HCT116 (cell line): ENCODE measurements at regions not wholly inside any gene's neighbourhood (a gene's known extent, or its start where the extent isn't known, plus 50 kb on each side); places are given as distances from the start of the nearest gene placed in this dataset.

ENCODE experiments used
- ATAC-seq: fragments of 200-7000 bp; cut with Tn5 transposase; 2 replicates; pipeline ENCODE4 v1.9.1; 2020; ENCODE audit warnings: mild to moderate bottlenecking, moderate library complexity
- BruUV-seq: library from RNA; stranded (reverse); fragments of 400-500 nt; replicated peaks from 2 replicates; lab custom pipeline; 2021; lab: Mats Ljungman, UMichigan
- CTCF ChIA-PET: fragments of 300-600 bp; sonication (Branson Sonifier 250); formaldehyde crosslinking; loops from one replicate; lab custom pipeline; 2021; ENCODE audit warnings: antibody characterized with exemption; lab: Charles Lee
- POLR2A ChIA-PET: fragments of 300-600, 350-600 bp; sonication (Branson Sonifier 250); formaldehyde crosslinking; loops from one replicate; lab custom pipeline; 2021; ENCODE audit warnings: antibody characterized with exemption; lab: Charles Lee
- RAD21 ChIA-PET, 2 experiments: fragments of 300-600 bp; sonication (Branson Sonifier 250); formaldehyde crosslinking; loops; one replicate each; lab custom pipeline; 2023; ENCODE audit warnings: low total read pairs in 2 of 2; ENCODE audit not compliant: uncharacterized antibody in 2 of 2, unreplicated experiment in 2 of 2, low non-redundant PET in 1 of 2; lab: Charles Lee
- DNase-seq: peaks from one replicate; pipeline ENCODE4 v3.0.0-alpha.2; 2010; ENCODE audit warnings: low read depth, low spot score
- H2AFZ ChIP-seq: fragments of 200-600 bp; shearing (Covaris generic), sonication (generic); 2 replicates; pipeline ENCODE4 v1.6.1; 2017; ENCODE audit warnings: low read depth, mixed run types, mixed read lengths, antibody characterized with exemption, low read length; ENCODE audit not compliant: poor library complexity, severe bottlenecking
- H3K27ac ChIP-seq: 2 replicates; pipeline ENCODE4 v1.5.1; 2012; ENCODE audit warnings: low read depth, low read length
- H3K27me3 ChIP-seq: fragments of 200-600 bp; sonication (generic); 2 replicates; pipeline ENCODE4 v1.6.1; 2016; ENCODE audit warnings: mixed run types, low read length, mixed read lengths; ENCODE audit not compliant: insufficient read depth
- H3K36me3 ChIP-seq, 2 experiments: fragments of 200-500 bp in 1 of 2; fragments of 200-600 bp in 1 of 2; sonication (Bioruptor generic) in 1 of 2; sonication (generic) in 1 of 2; 2 replicates each; pipeline versions ENCODE4 v1.5.1 to v1.6.1; 2014 to 2016; ENCODE audit warnings: low read length in 2 of 2, inconsistent platforms in 1 of 2, mixed read lengths in 1 of 2, mixed run types in 1 of 2; ENCODE audit not compliant: insufficient read depth in 2 of 2, control insufficient read depth in 1 of 2
- H3K4me1 ChIP-seq, 2 experiments: fragments of 200-600 bp in 1 of 2; sonication (generic) in 1 of 2; 2 replicates each; pipeline versions ENCODE4 v1.5.1 to v1.6.1; 2012 to 2017; ENCODE audit warnings: low read length in 2 of 2, inconsistent platforms in 1 of 2, mild to moderate bottlenecking in 1 of 2, mixed read lengths in 1 of 2, mixed run types in 1 of 2, moderate library complexity in 1 of 2; ENCODE audit not compliant: insufficient read depth in 2 of 2, control insufficient read depth in 1 of 2
- H3K4me2 ChIP-seq: fragments of 200-600 bp; sonication (generic); 2 replicates; pipeline ENCODE4 v1.6.1; 2017; ENCODE audit warnings: mixed run types, low read length, mixed read lengths
- H3K4me3 ChIP-seq, 2 experiments: fragments of 200-600 bp in 1 of 2; sonication (generic) in 1 of 2; replicated peaks in 1 of 2; 2 replicates each; pipeline ENCODE4 v1.5.1; 2011 to 2016; ENCODE audit warnings: low read length in 2 of 2, control low read depth in 1 of 2, low read depth in 1 of 2, mild to moderate bottlenecking in 1 of 2, mixed read lengths in 1 of 2, mixed run types in 1 of 2
- H3K79me2 ChIP-seq: fragments of 200-600 bp; sonication (generic); 2 replicates; pipeline ENCODE4 v1.6.1; 2017; ENCODE audit warnings: mild to moderate bottlenecking, mixed run types, low read length, moderate library complexity, mixed read lengths; ENCODE audit not compliant: insufficient read depth
- H3K9ac ChIP-seq: fragments of 200-600 bp; sonication (generic); 2 replicates; pipeline ENCODE4 v1.6.1; 2016; ENCODE audit warnings: low read length, mixed read lengths
- H3K9me2 ChIP-seq: fragments of 200-600 bp; sonication (generic), shearing (Covaris generic); 2 replicates; pipeline ENCODE4 v1.6.1; 2017; ENCODE audit warnings: mixed run types, mild to moderate bottlenecking, moderate library complexity; ENCODE audit not compliant: insufficient read depth
- H3K9me3 ChIP-seq, 2 experiments: fragments of 200-500 bp in 1 of 2; fragments of 200-600 bp in 1 of 2; sonication (Bioruptor generic) in 1 of 2; sonication (generic) in 1 of 2; 2 replicates each; pipeline ENCODE4 v1.6.1; 2014 to 2017; ENCODE audit warnings: low read length in 2 of 2, mixed read lengths in 2 of 2, inconsistent platforms in 1 of 2, low read depth in 1 of 2, mild to moderate bottlenecking in 1 of 2, mixed run types in 1 of 2, moderate library complexity in 1 of 2; ENCODE audit not compliant: control insufficient read depth in 1 of 2, insufficient read depth in 1 of 2
- H4K20me1 ChIP-seq: fragments of 200-600 bp; sonication (generic), shearing (Covaris generic); 2 replicates; pipeline ENCODE4 v1.6.1; 2017; ENCODE audit warnings: mixed run types, mild to moderate bottlenecking, moderate library complexity; ENCODE audit not compliant: insufficient read depth
- CBX3 ChIP-seq: IDR thresholded peaks from 2 replicates; pipeline ENCODE4 v1.6.1; 2012; ENCODE audit warnings: low read depth
- EZH2 ChIP-seq: fragments of 200-600 bp; sonication (generic); IDR thresholded peaks from 2 replicates; pipeline ENCODE4 v1.6.1; 2017; ENCODE audit warnings: antibody characterized with exemption, mixed run types
- FOSL1 ChIP-seq: IDR thresholded peaks from 2 replicates; pipeline ENCODE4 v1.6.1; 2012; ENCODE audit warnings: low read depth
- JUND ChIP-seq: IDR thresholded peaks from 2 replicates; pipeline ENCODE4 v1.6.1; 2012
- POLR2A ChIP-seq: IDR thresholded peaks from 2 replicates; pipeline ENCODE4 v1.7.0; 2011; ENCODE audit warnings: borderline replicate concordance; ENCODE audit not compliant: insufficient read depth, insufficient read length; ENCODE audit errors: extremely low read depth
- RAD21 ChIP-seq: IDR thresholded peaks from 2 replicates; pipeline ENCODE4 v1.6.1; 2012; ENCODE audit warnings: low read depth, mild to moderate bottlenecking
- SP1 ChIP-seq: IDR thresholded peaks from 2 replicates; pipeline ENCODE4 v1.6.1; 2012; ENCODE audit warnings: low read depth
- SRF ChIP-seq: IDR thresholded peaks from 2 replicates; pipeline ENCODE4 v1.6.1; 2012; ENCODE audit warnings: low read depth
- ZNF274 ChIP-seq: fragments of 200-500 bp; sonication (Bioruptor generic); IDR thresholded peaks from 2 replicates; pipeline ENCODE4 v1.6.1; 2014; ENCODE audit warnings: mild to moderate bottlenecking, low read depth, low read length, inconsistent platforms
- intact Hi-C: fragments of 100-400 bp; cut with micrococcal nuclease; formaldehyde crosslinking; loops from 2 replicates; pipeline ENCODE4 v1.10.0; 2022
- TF ChIP-seq, protein P1 (sequence below): IDR thresholded peaks from 2 replicates; pipeline ENCODE4 v1.6.1; 2012; ENCODE audit warnings: low read depth
- TF ChIP-seq, protein P2 (sequence below), 3 experiments: fragments of 200-600 bp in 1 of 3; sonication (generic) in 1 of 3; IDR thresholded peaks in 2 of 3; conservative IDR thresholded peaks in 1 of 3; 2 replicates each; pipeline ENCODE4 v1.5.1; 2012 to 2017; ENCODE audit warnings: low read depth in 2 of 3, low read length in 2 of 3, antibody characterized with exemption in 1 of 3, borderline replicate concordance in 1 of 3, control low read depth in 1 of 3, mild to moderate bottlenecking in 1 of 3, mixed read lengths in 1 of 3, mixed run types in 1 of 3, moderate library complexity in 1 of 3; ENCODE audit not compliant: insufficient read depth in 1 of 3
- TF ChIP-seq, protein P3 (sequence below): IDR thresholded peaks from 2 replicates; pipeline ENCODE4 v1.6.1; 2012
- TF ChIP-seq, protein P4 (sequence below): IDR thresholded peaks from 2 replicates; pipeline ENCODE4 v1.6.1; 2011; ENCODE audit warnings: mild to moderate bottlenecking, low read length, moderate library complexity; ENCODE audit not compliant: insufficient replicate concordance; ENCODE audit errors: extremely low read depth

DNA sequence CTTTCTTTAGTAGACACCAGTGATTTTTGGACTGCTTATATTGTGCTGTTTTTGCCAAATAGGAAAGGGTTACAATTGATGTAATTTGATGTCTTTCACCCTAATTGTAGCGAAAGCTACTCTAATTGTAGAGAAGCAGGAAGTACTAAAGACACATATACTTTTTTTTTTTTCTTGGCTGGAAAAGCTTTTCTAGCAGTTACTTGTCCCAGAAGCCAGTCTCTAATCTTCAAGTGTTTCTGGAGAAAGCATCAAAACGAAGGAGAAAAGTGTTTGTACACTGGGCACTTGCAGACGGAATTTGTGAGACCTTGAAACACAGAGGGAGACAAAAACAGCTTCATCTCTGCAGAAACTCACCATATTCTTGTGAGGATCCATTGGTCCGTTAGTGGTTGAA is 616.5 kb upstream of the LCORL start (continued):
- TF ChIP-seq, protein P1, sequence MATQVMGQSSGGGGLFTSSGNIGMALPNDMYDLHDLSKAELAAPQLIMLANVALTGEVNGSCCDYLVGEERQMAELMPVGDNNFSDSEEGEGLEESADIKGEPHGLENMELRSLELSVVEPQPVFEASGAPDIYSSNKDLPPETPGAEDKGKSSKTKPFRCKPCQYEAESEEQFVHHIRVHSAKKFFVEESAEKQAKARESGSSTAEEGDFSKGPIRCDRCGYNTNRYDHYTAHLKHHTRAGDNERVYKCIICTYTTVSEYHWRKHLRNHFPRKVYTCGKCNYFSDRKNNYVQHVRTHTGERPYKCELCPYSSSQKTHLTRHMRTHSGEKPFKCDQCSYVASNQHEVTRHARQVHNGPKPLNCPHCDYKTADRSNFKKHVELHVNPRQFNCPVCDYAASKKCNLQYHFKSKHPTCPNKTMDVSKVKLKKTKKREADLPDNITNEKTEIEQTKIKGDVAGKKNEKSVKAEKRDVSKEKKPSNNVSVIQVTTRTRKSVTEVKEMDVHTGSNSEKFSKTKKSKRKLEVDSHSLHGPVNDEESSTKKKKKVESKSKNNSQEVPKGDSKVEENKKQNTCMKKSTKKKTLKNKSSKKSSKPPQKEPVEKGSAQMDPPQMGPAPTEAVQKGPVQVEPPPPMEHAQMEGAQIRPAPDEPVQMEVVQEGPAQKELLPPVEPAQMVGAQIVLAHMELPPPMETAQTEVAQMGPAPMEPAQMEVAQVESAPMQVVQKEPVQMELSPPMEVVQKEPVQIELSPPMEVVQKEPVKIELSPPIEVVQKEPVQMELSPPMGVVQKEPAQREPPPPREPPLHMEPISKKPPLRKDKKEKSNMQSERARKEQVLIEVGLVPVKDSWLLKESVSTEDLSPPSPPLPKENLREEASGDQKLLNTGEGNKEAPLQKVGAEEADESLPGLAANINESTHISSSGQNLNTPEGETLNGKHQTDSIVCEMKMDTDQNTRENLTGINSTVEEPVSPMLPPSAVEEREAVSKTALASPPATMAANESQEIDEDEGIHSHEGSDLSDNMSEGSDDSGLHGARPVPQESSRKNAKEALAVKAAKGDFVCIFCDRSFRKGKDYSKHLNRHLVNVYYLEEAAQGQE = no peak
- no peak for TF ChIP-seq SRF

DNA sequence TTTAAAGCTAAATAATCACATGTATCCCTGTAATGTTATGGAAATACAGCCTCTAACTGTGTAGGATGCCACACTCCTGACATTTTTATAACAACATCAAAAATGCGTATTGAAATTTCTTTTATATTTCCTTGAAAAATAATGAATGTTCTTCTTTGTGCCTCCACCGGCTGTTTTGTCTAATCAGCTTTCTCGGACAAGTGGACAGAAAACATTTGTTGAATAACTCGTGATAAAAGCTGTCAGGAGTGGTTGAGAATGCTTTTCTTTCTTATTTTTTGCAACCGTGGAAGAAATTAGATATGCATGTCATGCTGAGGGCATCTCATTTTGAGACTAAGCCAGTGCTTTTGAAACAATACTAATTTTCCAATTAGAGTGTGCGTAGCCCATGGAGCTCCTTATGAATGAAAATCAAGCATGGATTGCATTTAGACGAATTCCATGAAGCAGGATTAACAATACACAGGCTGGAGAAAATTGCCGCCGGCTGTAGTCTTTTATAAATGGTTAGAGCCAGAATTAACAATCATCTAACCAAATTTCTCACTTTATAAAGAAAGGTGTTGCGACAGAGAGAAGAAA is 614.5 kb upstream of the LCORL start:
- POLR2A ChIA-PET = no interaction called here

More for the DNA sequence above, 614.5 kb upstream of the LCORL start:
- TF ChIP-seq SP1 (no peak), ZNF274 (no peak), POLR2A (no peak), EZH2 (no peak), JUND (no peak), FOSL1 (no peak), CBX3 (no peak), RAD21 (no peak)
- TF ChIP-seq, protein P1 = no peak
- TF ChIP-seq, protein P2, sequence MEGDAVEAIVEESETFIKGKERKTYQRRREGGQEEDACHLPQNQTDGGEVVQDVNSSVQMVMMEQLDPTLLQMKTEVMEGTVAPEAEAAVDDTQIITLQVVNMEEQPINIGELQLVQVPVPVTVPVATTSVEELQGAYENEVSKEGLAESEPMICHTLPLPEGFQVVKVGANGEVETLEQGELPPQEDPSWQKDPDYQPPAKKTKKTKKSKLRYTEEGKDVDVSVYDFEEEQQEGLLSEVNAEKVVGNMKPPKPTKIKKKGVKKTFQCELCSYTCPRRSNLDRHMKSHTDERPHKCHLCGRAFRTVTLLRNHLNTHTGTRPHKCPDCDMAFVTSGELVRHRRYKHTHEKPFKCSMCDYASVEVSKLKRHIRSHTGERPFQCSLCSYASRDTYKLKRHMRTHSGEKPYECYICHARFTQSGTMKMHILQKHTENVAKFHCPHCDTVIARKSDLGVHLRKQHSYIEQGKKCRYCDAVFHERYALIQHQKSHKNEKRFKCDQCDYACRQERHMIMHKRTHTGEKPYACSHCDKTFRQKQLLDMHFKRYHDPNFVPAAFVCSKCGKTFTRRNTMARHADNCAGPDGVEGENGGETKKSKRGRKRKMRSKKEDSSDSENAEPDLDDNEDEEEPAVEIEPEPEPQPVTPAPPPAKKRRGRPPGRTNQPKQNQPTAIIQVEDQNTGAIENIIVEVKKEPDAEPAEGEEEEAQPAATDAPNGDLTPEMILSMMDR (IDR thresholded peaks at IDR 0.05 in 2 of 3, conservative IDR thresholded peaks at IDR 0.05 in 1 of 3; ENCODE audit: borderline replicate concordance in 1 of 3, insufficient read depth in 1 of 3, low read depth in 2 of 3, low read length in 2 of 3) = no peak
- TF ChIP-seq, protein P3, sequence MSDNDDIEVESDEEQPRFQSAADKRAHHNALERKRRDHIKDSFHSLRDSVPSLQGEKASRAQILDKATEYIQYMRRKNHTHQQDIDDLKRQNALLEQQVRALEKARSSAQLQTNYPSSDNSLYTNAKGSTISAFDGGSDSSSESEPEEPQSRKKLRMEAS = no peak
- TF ChIP-seq, protein P4, sequence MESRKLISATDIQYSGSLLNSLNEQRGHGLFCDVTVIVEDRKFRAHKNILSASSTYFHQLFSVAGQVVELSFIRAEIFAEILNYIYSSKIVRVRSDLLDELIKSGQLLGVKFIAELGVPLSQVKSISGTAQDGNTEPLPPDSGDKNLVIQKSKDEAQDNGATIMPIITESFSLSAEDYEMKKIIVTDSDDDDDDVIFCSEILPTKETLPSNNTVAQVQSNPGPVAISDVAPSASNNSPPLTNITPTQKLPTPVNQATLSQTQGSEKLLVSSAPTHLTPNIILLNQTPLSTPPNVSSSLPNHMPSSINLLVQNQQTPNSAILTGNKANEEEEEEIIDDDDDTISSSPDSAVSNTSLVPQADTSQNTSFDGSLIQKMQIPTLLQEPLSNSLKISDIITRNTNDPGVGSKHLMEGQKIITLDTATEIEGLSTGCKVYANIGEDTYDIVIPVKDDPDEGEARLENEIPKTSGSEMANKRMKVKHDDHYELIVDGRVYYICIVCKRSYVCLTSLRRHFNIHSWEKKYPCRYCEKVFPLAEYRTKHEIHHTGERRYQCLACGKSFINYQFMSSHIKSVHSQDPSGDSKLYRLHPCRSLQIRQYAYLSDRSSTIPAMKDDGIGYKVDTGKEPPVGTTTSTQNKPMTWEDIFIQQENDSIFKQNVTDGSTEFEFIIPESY = no peak
- no peak overlapping the region for H3K9ac ChIP-seq
- peaks cover 11% of the 10 kb centered on the region; the same call in 1 of the 2 replicates for H3K27me3 ChIP-seq
- no TSS peak for BruUV-seq
- H3K9me3 ChIP-seq = no peaks in the 10 kb centered on the region
- intact Hi-C loops = no loop called here
- DNase-seq (no peak), ATAC-seq (no peak)
- no peak overlapping the region for H3K4me3 ChIP-seq
- ChIA-PET CTCF (no interaction called here), RAD21 (no interaction called here)
- H3K4me1 ChIP-seq = no peaks in the 10 kb centered on the region
- H3K9me2 ChIP-seq = no peaks in the 10 kb centered on the region
- H3K79me2 ChIP-seq = no peaks in the 10 kb centered on the region
- no peak overlapping the region for H2AFZ ChIP-seq
- H3K36me3 ChIP-seq = no peaks in the 10 kb centered on the region
- no peaks in the 10 kb centered on the region for H4K20me1 ChIP-seq
- no peak overlapping the region for H3K27ac ChIP-seq
- H3K4me2 ChIP-seq = no peak overlapping the region
